Nephron (organoid): ENCODE measurements at regions not wholly inside any gene's neighbourhood (a gene's known extent, or its start where the extent isn't known, plus 50 kb on each side); places are given as distances from the start of the nearest gene placed in this dataset.
A peak's percentile ranks its signal among the peaks of the same experiment; 100 is the strongest.

Experiments used
- H3K27ac Mint-ChIP-seq, 3 experiments: 2 replicates each; pipeline ENCODE4 v1.8.0; 2020; ENCODE audit warnings: mixed read lengths in 3 of 3, mild to moderate bottlenecking in 2 of 3, moderate library complexity in 1 of 3
- H3K27me3 Mint-ChIP-seq: 2 replicates; pipeline ENCODE4 v1.8.0; 2021; ENCODE audit warnings: low read depth, mild to moderate bottlenecking, moderate library complexity, mixed read lengths
- H3K36me3 Mint-ChIP-seq: 2 replicates; pipeline ENCODE4 v1.8.0; 2020; ENCODE audit warnings: low read depth, mixed read lengths
- H3K4me1 Mint-ChIP-seq: 2 replicates; pipeline ENCODE4 v1.8.0; 2020; ENCODE audit warnings: mixed read lengths
- H3K4me3 Mint-ChIP-seq, 3 experiments: 2 replicates each; pipeline ENCODE4 v1.8.0; 2020; ENCODE audit warnings: mild to moderate bottlenecking in 3 of 3, mixed read lengths in 3 of 3, moderate library complexity in 2 of 3
- H3K9me3 Mint-ChIP-seq: 2 replicates; pipeline ENCODE4 v1.8.0; 2020; ENCODE audit warnings: mixed read lengths
- TF ChIP-seq, protein P1 (sequence below), 3 experiments: fragments of 200-600 bp; sonication (generic); IDR thresholded peaks; one replicate each; pipeline ENCODE4 v1.5.0; 2021; ENCODE audit warnings: antibody characterized with exemption in 3 of 3; ENCODE audit not compliant: unreplicated experiment in 3 of 3

DNA sequence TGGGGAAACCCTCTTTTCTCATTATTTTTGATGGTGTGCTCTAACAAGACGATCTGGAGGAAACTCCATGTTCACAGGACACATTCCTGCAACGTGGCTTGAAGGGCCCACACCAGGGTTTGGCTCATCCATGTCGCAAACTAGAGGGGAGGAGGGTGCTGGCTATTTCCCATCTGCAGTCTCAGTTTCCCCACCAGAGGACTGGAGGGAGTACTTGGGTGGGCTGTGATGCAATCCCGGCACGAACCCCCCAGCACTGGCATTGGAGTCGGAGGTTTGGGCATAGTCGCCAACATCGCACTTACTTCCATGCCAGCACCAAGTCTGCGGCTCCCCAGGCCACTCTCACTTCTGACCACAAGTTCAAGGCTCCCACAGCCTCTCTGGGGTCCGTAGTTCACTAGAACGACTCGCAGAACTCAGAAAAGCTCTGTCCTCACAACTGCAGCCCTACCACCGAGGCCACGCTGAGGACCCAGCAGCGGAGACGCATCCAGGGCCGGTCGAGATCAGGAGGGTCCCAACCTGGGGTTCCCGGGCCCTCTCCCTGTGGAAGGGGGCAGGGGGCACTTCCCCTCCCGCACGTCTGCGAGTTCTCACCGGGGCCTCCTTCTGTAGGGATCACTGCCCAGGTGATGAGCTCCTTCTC is 165.6 kb upstream of the SOX1 start:
- Mint-ChIP-seq H3K9me3 (no peaks in the 10 kb centered on the region), H3K27ac (peak overlapping the region in 1 of 3 experiments; percentile 19), H3K36me3 (no peaks in the 10 kb centered on the region), H3K27me3 (peaks cover 40% of the 10 kb centered on the region), H3K4me1 (peaks cover 9% of the 10 kb centered on the region), H3K4me3 (no peak overlapping the region)
- TF ChIP-seq, protein P1, sequence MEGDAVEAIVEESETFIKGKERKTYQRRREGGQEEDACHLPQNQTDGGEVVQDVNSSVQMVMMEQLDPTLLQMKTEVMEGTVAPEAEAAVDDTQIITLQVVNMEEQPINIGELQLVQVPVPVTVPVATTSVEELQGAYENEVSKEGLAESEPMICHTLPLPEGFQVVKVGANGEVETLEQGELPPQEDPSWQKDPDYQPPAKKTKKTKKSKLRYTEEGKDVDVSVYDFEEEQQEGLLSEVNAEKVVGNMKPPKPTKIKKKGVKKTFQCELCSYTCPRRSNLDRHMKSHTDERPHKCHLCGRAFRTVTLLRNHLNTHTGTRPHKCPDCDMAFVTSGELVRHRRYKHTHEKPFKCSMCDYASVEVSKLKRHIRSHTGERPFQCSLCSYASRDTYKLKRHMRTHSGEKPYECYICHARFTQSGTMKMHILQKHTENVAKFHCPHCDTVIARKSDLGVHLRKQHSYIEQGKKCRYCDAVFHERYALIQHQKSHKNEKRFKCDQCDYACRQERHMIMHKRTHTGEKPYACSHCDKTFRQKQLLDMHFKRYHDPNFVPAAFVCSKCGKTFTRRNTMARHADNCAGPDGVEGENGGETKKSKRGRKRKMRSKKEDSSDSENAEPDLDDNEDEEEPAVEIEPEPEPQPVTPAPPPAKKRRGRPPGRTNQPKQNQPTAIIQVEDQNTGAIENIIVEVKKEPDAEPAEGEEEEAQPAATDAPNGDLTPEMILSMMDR (IDR thresholded peaks at IDR 0.05; ENCODE audit: unreplicated experiment in 3 of 3) = no peak

- Mint-ChIP-seq H3K27me3 (peaks cover 37% of the 10 kb centered on the region), H3K36me3 (no peaks in the 10 kb centered on the region), H3K4me1 (peaks cover 9% of the 10 kb centered on the region), H3K27ac (no peak overlapping the region), H3K4me3 (no peak overlapping the region), H3K9me3 (no peaks in the 10 kb centered on the region)
- TF ChIP-seq, protein P1 (IDR thresholded peaks at IDR 0.05; ENCODE audit: unreplicated experiment in 3 of 3) = no peak
These were observed 164.2 kb upstream of the SOX1 start for GRCh38 chr13:111902726-111903125.

- TF ChIP-seq, protein P1 (IDR thresholded peaks at IDR 0.05; ENCODE audit: unreplicated experiment in 3 of 3) = no peak
- peaks cover 38% of the 10 kb centered on the region for H3K27me3 Mint-ChIP-seq
- no peak overlapping the region for H3K27ac Mint-ChIP-seq
- H3K9me3 Mint-ChIP-seq = no peaks in the 10 kb centered on the region
- H3K4me3 Mint-ChIP-seq = no peak overlapping the region
- H3K36me3 Mint-ChIP-seq = no peaks in the 10 kb centered on the region
- peaks cover 9% of the 10 kb centered on the region for H3K4me1 Mint-ChIP-seq
These were observed 163.8 kb upstream of the SOX1 start for GRCh38 chr13:111903143-111903542.

GRCh38 chr13:111904166-111904565 is 162.8 kb upstream of the SOX1 start:
- Mint-ChIP-seq H3K4me3 (no peak overlapping the region), H3K36me3 (no peaks in the 10 kb centered on the region), H3K27ac (no peak overlapping the region), H3K9me3 (no peaks in the 10 kb centered on the region), H3K4me1 (peaks cover 9% of the 10 kb centered on the region), H3K27me3 (peaks cover 35% of the 10 kb centered on the region)
- TF ChIP-seq, protein P1 (IDR thresholded peaks at IDR 0.05; ENCODE audit: unreplicated experiment in 3 of 3) = no peak

DNA sequence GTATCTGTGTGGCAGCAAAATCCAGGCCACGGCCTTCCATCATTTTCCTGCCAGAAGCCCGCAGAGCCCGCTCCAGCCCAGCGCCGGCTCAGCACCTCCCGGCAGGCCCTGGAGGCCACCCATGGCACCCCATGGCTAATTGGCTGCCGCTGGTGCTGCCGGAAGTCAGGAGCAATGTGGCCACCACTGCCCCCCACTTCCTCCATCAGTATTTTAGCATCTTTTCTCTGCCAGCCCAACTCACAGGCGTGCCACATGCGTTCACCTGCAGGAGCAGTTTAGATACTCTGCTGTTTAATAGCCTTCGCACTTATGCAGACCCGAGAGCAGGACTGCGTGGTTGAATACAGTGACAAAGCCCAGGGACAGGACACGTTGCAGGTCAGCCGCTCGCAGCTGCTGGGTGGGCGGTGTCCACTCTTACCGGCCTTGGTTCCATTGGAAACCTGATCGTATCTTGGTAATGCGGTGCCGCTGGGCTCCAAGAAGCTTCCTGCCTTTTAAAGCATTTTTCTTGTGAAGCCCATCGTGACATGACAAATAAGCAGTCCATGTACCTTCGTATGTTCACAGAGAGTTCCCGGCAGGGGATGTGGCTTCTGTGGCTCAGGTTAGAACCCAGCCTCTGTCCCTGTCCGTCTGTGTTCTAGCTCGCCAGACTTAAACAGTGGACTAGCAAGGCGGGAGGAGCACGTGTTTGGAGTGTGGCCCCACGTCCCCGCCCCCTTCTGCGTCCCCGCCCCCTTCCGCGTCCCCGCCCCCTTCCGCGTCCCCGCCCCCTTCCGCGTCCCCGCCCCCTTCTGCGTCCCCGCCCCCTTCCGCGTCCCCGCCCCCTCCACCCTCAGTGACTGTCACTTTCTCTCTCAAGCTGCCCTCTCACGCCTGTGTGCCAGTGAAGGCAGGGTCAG is 162.0 kb upstream of the SOX1 start:
- Mint-ChIP-seq H3K4me1 (peaks cover 9% of the 10 kb centered on the region), H3K27ac (no peak overlapping the region), H3K36me3 (no peaks in the 10 kb centered on the region), H3K4me3 (no peak overlapping the region), H3K27me3 (peaks cover 35% of the 10 kb centered on the region), H3K9me3 (no peaks in the 10 kb centered on the region)
- TF ChIP-seq, protein P1 (IDR thresholded peaks at IDR 0.05; ENCODE audit: unreplicated experiment in 3 of 3) = no peak
